Right lung (tissue), 2 donors: ENCODE measurements at regions not wholly inside any gene's neighbourhood (a gene's known extent, or its start where the extent isn't known, plus 50 kb on each side); places are given as distances from the start of the nearest gene placed in this dataset.
"Not testable (repeated sequence)": the region's sequence is repeated elsewhere in the genome, so short reads cannot be mapped to it uniquely, and the experiment has no call there.

Source experiments
- DNase-seq, 2 donors: peaks; one replicate each; pipeline ENCODE4 v3.0.0-alpha.2; 2013

- no peak for DNase-seq
Measured at GRCh38 chr1:55544826-55545225, 329.7 kb upstream of the USP24 start.

- DNase-seq = no peak
Measured at GRCh38 chr1:55542901-55543504, 327.8 kb upstream of the USP24 start.

GRCh38 chr1:55541296-55541695 is 326.1 kb upstream of the USP24 start:
- no peak for DNase-seq

GRCh38 chr1:55539652-55540512 is 324.7 kb upstream of the USP24 start:
- no peak for DNase-seq

- no peak for DNase-seq
Measured at GRCh38 chr1:55538428-55538827, 323.3 kb upstream of the USP24 start.

GRCh38 chr1:55536545-55536865 is 321.3 kb upstream of the USP24 start:
- no peak for DNase-seq

- no peak for DNase-seq
Measured at GRCh38 chr1:55535724-55536544, 320.8 kb upstream of the USP24 start.

GRCh38 chr1:55534565-55535121 is 319.5 kb upstream of the USP24 start:
- DNase-seq = no peak

GRCh38 chr1:55531644-55532043 is 316.5 kb upstream of the USP24 start:
- DNase-seq = no peak

- DNase-seq = no peak
Measured at GRCh38 chr1:55530749-55531478, 315.8 kb upstream of the USP24 start.

- no peak for DNase-seq
Measured at GRCh38 chr1:55529017-55529416, 313.9 kb upstream of the USP24 start.

- no peak for DNase-seq
Measured at GRCh38 chr1:55527831-55528230, 312.7 kb upstream of the USP24 start.

- no peak for DNase-seq
Measured at GRCh38 chr1:55526716-55527115, 311.6 kb upstream of the USP24 start.

- DNase-seq = no peak
Measured at GRCh38 chr1:55524006-55524405, 308.8 kb upstream of the USP24 start.

- DNase-seq = no peak
Measured at GRCh38 chr1:55522982-55523381, 307.8 kb upstream of the USP24 start.

- no peak for DNase-seq
Measured at GRCh38 chr1:55522353-55522903, 307.3 kb upstream of the USP24 start.

GRCh38 chr1:55520861-55521260 is 305.7 kb upstream of the USP24 start:
- DNase-seq = no peak

GRCh38 chr1:55519937-55520683 is 304.9 kb upstream of the USP24 start:
- DNase-seq = no peak

GRCh38 chr1:55519276-55519675 is 304.1 kb upstream of the USP24 start:
- no peak for DNase-seq

- no peak for DNase-seq
Measured at GRCh38 chr1:55517036-55517435, 301.9 kb upstream of the USP24 start.

- not testable (repeated sequence) for DNase-seq
Measured at GRCh38 chr1:55514571-55514970, 299.4 kb upstream of the USP24 start.
